SU-DHL-6 (cell line): ENCODE measurements at regions not wholly inside any gene's neighbourhood (a gene's known extent, or its start where the extent isn't known, plus 50 kb on each side); places are given as distances from the start of the nearest gene placed in this dataset.

Experiments used
- EZH2phosphoT487 ChIP-seq: fragments of 200-600 bp; sonication (generic), shearing (Covaris generic); conservative IDR thresholded peaks from 2 replicates; pipeline ENCODE4 v1.6.1; 2018; ENCODE audit warnings: mild to moderate bottlenecking, antibody characterized with exemption, low read length, moderate library complexity, mixed read lengths
- TF ChIP-seq, protein P1 (sequence below): fragments of 200-600 bp; sonication (generic); IDR thresholded peaks from one replicate; pipeline ENCODE4 v1.5.1; 2017; ENCODE audit warnings: antibody characterized with exemption, mild to moderate bottlenecking, low read length, moderate library complexity; ENCODE audit not compliant: insufficient read depth, poor library complexity, severe bottlenecking

- TF ChIP-seq, protein P1, sequence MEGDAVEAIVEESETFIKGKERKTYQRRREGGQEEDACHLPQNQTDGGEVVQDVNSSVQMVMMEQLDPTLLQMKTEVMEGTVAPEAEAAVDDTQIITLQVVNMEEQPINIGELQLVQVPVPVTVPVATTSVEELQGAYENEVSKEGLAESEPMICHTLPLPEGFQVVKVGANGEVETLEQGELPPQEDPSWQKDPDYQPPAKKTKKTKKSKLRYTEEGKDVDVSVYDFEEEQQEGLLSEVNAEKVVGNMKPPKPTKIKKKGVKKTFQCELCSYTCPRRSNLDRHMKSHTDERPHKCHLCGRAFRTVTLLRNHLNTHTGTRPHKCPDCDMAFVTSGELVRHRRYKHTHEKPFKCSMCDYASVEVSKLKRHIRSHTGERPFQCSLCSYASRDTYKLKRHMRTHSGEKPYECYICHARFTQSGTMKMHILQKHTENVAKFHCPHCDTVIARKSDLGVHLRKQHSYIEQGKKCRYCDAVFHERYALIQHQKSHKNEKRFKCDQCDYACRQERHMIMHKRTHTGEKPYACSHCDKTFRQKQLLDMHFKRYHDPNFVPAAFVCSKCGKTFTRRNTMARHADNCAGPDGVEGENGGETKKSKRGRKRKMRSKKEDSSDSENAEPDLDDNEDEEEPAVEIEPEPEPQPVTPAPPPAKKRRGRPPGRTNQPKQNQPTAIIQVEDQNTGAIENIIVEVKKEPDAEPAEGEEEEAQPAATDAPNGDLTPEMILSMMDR = no peak
- no peak for TF ChIP-seq EZH2phosphoT487
These were observed 1054.7 kb upstream of the TMPRSS15 start for GRCh38 chr21:19458295-19458694.
